DOHH2 (cell line): ENCODE measurements at regions not wholly inside any gene's neighbourhood (a gene's known extent, or its start where the extent isn't known, plus 50 kb on each side); places are given as distances from the start of the nearest gene placed in this dataset.

Experiments
- EZH2phosphoT487 ChIP-seq: fragments of 200-600 bp; sonication (generic); IDR thresholded peaks from 2 replicates; pipeline ENCODE4 v1.6.1; 2017; ENCODE audit warnings: borderline replicate concordance, mild to moderate bottlenecking, antibody characterized with exemption, low read length, moderate library complexity, mixed read lengths
- TF ChIP-seq, protein P1 (sequence below): fragments of 200-600 bp; sonication (generic); IDR thresholded peaks from one replicate; pipeline ENCODE4 v1.5.1; 2014; ENCODE audit warnings: antibody characterized with exemption, mild to moderate bottlenecking, low read depth, low read length; ENCODE audit not compliant: poor library complexity, severe bottlenecking

DNA sequence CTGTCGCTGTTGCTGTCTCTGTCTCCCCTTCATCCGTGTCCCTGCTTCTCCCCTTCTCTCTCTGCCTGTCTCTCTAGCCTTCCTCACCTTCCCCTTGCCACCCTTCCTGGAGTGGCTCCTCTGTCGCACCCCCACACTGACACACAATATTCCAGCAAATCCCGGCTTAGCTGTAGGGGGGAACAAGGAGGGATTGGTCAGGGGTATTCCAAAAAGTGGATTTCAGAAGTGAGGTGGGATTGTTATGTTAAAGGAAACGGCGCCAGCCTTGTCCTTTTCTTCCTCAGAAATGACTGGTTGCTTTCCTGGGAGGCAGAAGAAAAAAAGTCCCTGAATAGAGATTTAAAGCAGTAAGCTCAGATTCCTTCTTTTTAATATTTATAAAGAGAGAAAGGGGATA, 76.3 kb upstream of the SIRPA start:
- TF ChIP-seq, protein P1, sequence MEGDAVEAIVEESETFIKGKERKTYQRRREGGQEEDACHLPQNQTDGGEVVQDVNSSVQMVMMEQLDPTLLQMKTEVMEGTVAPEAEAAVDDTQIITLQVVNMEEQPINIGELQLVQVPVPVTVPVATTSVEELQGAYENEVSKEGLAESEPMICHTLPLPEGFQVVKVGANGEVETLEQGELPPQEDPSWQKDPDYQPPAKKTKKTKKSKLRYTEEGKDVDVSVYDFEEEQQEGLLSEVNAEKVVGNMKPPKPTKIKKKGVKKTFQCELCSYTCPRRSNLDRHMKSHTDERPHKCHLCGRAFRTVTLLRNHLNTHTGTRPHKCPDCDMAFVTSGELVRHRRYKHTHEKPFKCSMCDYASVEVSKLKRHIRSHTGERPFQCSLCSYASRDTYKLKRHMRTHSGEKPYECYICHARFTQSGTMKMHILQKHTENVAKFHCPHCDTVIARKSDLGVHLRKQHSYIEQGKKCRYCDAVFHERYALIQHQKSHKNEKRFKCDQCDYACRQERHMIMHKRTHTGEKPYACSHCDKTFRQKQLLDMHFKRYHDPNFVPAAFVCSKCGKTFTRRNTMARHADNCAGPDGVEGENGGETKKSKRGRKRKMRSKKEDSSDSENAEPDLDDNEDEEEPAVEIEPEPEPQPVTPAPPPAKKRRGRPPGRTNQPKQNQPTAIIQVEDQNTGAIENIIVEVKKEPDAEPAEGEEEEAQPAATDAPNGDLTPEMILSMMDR, result no peak
- TF ChIP-seq EZH2phosphoT487, result no peak
